HEK293 (cell line): ENCODE measurements at regions not wholly inside any gene's neighbourhood (a gene's known extent, or its start where the extent isn't known, plus 50 kb on each side); places are given as distances from the start of the nearest gene placed in this dataset.

Experiments
- GFI1B ChIP-seq: fragments of 450-650 bp; formaldehyde crosslinking; IDR thresholded peaks from 2 replicates; pipeline ENCODE4 v1.5.1; 2016; ENCODE audit warnings: missing biosample characterization, missing genetic modification characterization
- ZNF121 ChIP-seq: fragments of 450-650 bp; formaldehyde crosslinking; IDR thresholded peaks from 2 replicates; pipeline ENCODE4 v1.5.1; 2016; ENCODE audit warnings: missing biosample characterization, missing genetic modification characterization
- ZNF140 ChIP-seq: fragments of 450-650 bp; formaldehyde crosslinking; IDR thresholded peaks from 2 replicates; pipeline ENCODE4 v1.5.1; 2016; ENCODE audit warnings: missing biosample characterization, missing genetic modification characterization
- ZNF274 ChIP-seq, 2 experiments: fragments of 200-500 bp in 1 of 2; fragments of 450-650 bp in 1 of 2; sonication (Bioruptor generic) in 1 of 2; formaldehyde crosslinking in 1 of 2; IDR thresholded peaks; 2 replicates each; pipeline versions ENCODE4 v1.5.1 to v1.6.1; 2014 to 2016; ENCODE audit warnings: borderline replicate concordance in 1 of 2, inconsistent platforms in 1 of 2, low read length in 1 of 2, missing biosample characterization in 1 of 2, missing genetic modification characterization in 1 of 2
- TF ChIP-seq, protein P1 (sequence below): fragments of 450-650 bp; formaldehyde crosslinking; IDR thresholded peaks from 2 replicates; pipeline ENCODE4 v1.5.1; 2016; ENCODE audit warnings: missing biosample characterization, missing genetic modification characterization
- TF ChIP-seq, protein P2 (sequence below): sonication (generic); formaldehyde crosslinking; IDR thresholded peaks from 2 replicates; pipeline ENCODE4 v1.8.1; 2022; ENCODE audit warnings: mild to moderate bottlenecking, moderate library complexity, missing genetic modification reagents
- TF ChIP-seq, protein P3 (sequence below): fragments of 450-650 bp; formaldehyde crosslinking; optimal IDR thresholded peaks from 2 replicates; pipeline ENCODE3; 2016; ENCODE audit warnings: missing biosample characterization, mild to moderate bottlenecking, missing genetic modification characterization
- TF ChIP-seq, protein P4 (sequence below): fragments of 450-650 bp; formaldehyde crosslinking; IDR thresholded peaks from 2 replicates; pipeline ENCODE4 v1.5.1; 2016; ENCODE audit warnings: missing biosample characterization, missing genetic modification characterization, low read depth
- TF ChIP-seq, protein P5 (sequence below): fragments of 450-650 bp; formaldehyde crosslinking; IDR thresholded peaks from 2 replicates; pipeline ENCODE4 v1.5.1; 2016; ENCODE audit warnings: missing biosample characterization, missing genetic modification characterization

DNA sequence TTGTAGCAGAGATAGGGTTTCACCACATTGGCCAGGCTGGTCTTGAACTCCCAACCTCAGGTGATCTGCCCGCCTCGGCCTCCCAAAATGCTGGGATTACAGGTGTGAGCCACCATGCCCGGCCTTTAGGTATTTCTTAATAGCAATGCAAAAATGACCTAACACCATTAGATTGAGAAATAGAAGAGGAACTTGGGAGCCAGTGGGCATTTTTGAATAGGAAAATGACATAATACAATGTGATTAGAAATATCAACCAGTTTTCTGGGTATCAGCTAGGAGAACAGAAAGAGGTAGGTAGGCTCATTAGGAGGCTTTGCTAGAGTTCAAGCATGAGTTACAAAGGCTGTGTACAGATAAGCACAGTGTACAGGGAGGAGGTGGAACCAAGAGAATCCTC is 101.8 kb upstream of the TBC1D5 start:
- no peak for TF ChIP-seq ZNF121
- no peak for TF ChIP-seq GFI1B (tag by site-specific recombination)
- TF ChIP-seq, protein P1, sequence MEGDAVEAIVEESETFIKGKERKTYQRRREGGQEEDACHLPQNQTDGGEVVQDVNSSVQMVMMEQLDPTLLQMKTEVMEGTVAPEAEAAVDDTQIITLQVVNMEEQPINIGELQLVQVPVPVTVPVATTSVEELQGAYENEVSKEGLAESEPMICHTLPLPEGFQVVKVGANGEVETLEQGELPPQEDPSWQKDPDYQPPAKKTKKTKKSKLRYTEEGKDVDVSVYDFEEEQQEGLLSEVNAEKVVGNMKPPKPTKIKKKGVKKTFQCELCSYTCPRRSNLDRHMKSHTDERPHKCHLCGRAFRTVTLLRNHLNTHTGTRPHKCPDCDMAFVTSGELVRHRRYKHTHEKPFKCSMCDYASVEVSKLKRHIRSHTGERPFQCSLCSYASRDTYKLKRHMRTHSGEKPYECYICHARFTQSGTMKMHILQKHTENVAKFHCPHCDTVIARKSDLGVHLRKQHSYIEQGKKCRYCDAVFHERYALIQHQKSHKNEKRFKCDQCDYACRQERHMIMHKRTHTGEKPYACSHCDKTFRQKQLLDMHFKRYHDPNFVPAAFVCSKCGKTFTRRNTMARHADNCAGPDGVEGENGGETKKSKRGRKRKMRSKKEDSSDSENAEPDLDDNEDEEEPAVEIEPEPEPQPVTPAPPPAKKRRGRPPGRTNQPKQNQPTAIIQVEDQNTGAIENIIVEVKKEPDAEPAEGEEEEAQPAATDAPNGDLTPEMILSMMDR (tag by site-specific recombination), result no peak
- TF ChIP-seq, protein P2, sequence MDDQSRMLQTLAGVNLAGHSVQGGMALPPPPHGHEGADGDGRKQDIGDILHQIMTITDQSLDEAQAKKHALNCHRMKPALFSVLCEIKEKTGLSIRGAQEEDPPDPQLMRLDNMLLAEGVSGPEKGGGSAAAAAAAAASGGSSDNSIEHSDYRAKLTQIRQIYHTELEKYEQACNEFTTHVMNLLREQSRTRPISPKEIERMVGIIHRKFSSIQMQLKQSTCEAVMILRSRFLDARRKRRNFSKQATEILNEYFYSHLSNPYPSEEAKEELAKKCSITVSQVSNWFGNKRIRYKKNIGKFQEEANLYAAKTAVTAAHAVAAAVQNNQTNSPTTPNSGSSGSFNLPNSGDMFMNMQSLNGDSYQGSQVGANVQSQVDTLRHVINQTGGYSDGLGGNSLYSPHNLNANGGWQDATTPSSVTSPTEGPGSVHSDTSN, result no peak
- TF ChIP-seq, protein P3, sequence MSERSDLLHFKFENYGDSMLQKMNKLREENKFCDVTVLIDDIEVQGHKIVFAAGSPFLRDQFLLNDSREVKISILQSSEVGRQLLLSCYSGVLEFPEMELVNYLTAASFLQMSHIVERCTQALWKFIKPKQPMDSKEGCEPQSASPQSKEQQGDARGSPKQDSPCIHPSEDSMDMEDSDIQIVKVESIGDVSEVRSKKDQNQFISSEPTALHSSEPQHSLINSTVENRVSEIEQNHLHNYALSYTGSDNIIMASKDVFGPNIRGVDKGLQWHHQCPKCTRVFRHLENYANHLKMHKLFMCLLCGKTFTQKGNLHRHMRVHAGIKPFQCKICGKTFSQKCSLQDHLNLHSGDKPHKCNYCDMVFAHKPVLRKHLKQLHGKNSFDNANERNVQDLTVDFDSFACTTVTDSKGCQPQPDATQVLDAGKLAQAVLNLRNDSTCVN (tag by site-specific recombination), result no peak
- TF ChIP-seq ZNF274 (IDR thresholded peaks at IDR 0.05; ENCODE audit: low read length), result no peak
- no peak for TF ChIP-seq ZNF274 (tag by site-specific recombination; IDR thresholded peaks at IDR 0.05; ENCODE audit: borderline replicate concordance)
- no peak for TF ChIP-seq ZNF140 (tag by site-specific recombination)
- TF ChIP-seq, protein P4, sequence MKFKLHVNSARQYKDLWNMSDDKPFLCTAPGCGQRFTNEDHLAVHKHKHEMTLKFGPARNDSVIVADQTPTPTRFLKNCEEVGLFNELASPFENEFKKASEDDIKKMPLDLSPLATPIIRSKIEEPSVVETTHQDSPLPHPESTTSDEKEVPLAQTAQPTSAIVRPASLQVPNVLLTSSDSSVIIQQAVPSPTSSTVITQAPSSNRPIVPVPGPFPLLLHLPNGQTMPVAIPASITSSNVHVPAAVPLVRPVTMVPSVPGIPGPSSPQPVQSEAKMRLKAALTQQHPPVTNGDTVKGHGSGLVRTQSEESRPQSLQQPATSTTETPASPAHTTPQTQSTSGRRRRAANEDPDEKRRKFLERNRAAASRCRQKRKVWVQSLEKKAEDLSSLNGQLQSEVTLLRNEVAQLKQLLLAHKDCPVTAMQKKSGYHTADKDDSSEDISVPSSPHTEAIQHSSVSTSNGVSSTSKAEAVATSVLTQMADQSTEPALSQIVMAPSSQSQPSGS (tag by site-specific recombination), result no peak
- TF ChIP-seq, protein P5, sequence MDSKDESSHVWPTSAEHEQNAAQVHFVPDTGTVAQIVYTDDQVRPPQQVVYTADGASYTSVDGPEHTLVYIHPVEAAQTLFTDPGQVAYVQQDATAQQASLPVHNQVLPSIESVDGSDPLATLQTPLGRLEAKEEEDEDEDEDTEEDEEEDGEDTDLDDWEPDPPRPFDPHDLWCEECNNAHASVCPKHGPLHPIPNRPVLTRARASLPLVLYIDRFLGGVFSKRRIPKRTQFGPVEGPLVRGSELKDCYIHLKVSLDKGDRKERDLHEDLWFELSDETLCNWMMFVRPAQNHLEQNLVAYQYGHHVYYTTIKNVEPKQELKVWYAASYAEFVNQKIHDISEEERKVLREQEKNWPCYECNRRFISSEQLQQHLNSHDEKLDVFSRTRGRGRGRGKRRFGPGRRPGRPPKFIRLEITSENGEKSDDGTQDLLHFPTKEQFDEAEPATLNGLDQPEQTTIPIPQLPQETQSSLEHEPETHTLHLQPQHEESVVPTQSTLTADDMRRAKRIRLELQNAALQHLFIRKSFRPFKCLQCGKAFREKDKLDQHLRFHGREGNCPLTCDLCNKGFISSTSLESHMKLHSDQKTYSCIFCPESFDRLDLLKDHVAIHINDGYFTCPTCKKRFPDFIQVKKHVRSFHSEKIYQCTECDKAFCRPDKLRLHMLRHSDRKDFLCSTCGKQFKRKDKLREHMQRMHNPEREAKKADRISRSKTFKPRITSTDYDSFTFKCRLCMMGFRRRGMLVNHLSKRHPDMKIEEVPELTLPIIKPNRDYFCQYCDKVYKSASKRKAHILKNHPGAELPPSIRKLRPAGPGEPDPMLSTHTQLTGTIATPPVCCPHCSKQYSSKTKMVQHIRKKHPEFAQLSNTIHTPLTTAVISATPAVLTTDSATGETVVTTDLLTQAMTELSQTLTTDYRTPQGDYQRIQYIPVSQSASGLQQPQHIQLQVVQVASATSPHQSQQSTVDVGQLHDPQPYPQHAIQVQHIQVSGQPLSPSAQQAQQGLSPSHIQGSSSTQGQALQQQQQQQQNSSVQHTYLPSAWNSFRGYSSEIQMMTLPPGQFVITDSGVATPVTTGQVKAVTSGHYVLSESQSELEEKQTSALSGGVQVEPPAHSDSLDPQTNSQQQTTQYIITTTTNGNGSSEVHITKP (tag by site-specific recombination), result no peak
